ENCODE measurements at regions not wholly inside any gene's neighbourhood (a gene's known extent, or its start where the extent isn't known, plus 50 kb on each side); places are given as distances from the start of the nearest gene placed in this dataset.

DNA sequence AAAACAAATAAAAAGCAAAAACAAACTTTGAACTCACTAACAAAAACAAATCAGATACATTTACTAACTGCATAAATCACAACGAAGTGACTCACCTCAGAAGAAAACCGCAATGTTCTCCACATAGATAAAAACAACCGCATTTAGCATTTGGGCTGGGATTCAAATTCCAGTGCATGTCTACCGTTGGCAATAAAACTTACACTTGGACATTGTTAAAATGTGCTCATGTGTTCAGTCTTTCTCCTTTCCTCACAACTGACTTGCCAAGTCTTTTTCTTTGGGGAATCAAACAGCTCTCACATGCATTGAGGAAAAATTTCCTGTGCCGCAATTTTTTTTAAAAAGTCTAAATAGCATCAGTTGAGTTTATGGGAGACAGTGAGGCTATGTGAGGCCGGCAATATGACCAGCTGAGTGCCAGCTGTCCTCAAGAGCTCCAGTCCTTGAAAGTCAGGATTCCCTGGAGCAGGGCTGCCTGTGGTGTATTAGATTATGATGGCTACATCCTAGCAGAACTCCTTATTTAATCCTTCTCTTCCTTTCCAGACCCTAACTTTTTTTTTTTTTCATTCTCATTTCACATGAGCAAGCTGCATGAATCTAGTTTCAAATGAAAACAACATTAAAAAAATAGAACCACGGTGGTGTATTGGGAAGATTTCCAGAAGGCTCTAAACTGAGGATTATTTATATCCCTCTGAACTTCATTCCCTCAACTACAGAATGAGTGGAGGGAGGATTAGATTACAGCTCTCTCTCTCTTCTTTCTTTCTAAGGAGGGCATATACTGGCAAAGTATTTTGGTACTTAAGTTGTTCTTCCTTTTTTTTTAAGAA lies 70.2 kb upstream of the MEIS1 start:
- TF ChIP-seq CTCF (IDR thresholded peaks at IDR 0.05) (no peak), POLR2A (IDR thresholded peaks at IDR 0.05) (no peak)
